ENCODE measurements at regions not wholly inside any gene's neighbourhood (a gene's known extent, or its start where the extent isn't known, plus 50 kb on each side); places are given as distances from the start of the nearest gene placed in this dataset.

- DNase-seq = no peak
Observed at GRCh38 chr1:164188497-164188896, 370.5 kb upstream of the PBX1 start.

- DNase-seq = no peak
Observed at GRCh38 chr1:164191191-164191590, 367.8 kb upstream of the PBX1 start.

- no peak for DNase-seq
Observed at GRCh38 chr1:164210211-164210739, 348.7 kb upstream of the PBX1 start.

- DNase-seq = no peak
Observed at GRCh38 chr1:164223378-164223777, 335.6 kb upstream of the PBX1 start.

- DNase-seq = no peak
Observed at GRCh38 chr1:164225011-164225410, 334.0 kb upstream of the PBX1 start.

- no peak for DNase-seq
Observed at GRCh38 chr1:164226977-164227376, 332.0 kb upstream of the PBX1 start.

- DNase-seq = no peak
Observed at GRCh38 chr1:164228928-164229327, 330.1 kb upstream of the PBX1 start.

- no peak for DNase-seq
Observed at GRCh38 chr1:164233149-164233548, 325.8 kb upstream of the PBX1 start.

GRCh38 chr1:164240081-164240480, 318.9 kb upstream of the PBX1 start:
- DNase-seq = no peak

- DNase-seq = no peak
Observed at GRCh38 chr1:164250365-164250764, 308.6 kb upstream of the PBX1 start.

- no peak for DNase-seq
Observed at GRCh38 chr1:164256456-164256855, 302.5 kb upstream of the PBX1 start.

GRCh38 chr1:164261691-164262240, 297.2 kb upstream of the PBX1 start:
- no peak for DNase-seq

- no peak for DNase-seq
Observed at GRCh38 chr1:164263540-164263939, 295.4 kb upstream of the PBX1 start.

- no peak for DNase-seq
Observed at GRCh38 chr1:164265232-164265631, 293.8 kb upstream of the PBX1 start.

- DNase-seq = no peak
Observed at GRCh38 chr1:164272156-164272555, 286.8 kb upstream of the PBX1 start.

- DNase-seq = no peak
Observed at GRCh38 chr1:164296172-164296571, 262.8 kb upstream of the PBX1 start.

GRCh38 chr1:164308101-164308500, 250.9 kb upstream of the PBX1 start:
- no peak for DNase-seq

- DNase-seq = no peak
Observed at GRCh38 chr1:164310166-164310565, 248.8 kb upstream of the PBX1 start.

- no peak for DNase-seq
Observed at GRCh38 chr1:164311377-164311776, 247.6 kb upstream of the PBX1 start.

- DNase-seq = no peak
Observed at GRCh38 chr1:164320790-164321731, 237.9 kb upstream of the PBX1 start.

GRCh38 chr1:164325786-164326185, 233.2 kb upstream of the PBX1 start:
- no peak for DNase-seq

- DNase-seq = no peak
Observed at GRCh38 chr1:164333387-164333786, 225.6 kb upstream of the PBX1 start.

- DNase-seq = no peak
Observed at GRCh38 chr1:164337394-164337793, 221.6 kb upstream of the PBX1 start.

- DNase-seq = no peak
Observed at GRCh38 chr1:164337885-164338284, 221.1 kb upstream of the PBX1 start.

Data from KG1 (cell line).